Activated naive CD8-positive, alpha-beta T cell treated with anti-CD3 and anti-CD28 coated beads, Interleukin-2, amount 50 U/mL, for 24 hours (primary cell): ENCODE measurements at regions not wholly inside any gene's neighbourhood (a gene's known extent, or its start where the extent isn't known, plus 50 kb on each side); places are given as distances from the start of the nearest gene placed in this dataset.

ENCODE experiments used
- ATAC-seq: fragments of 150-1000 bp; cut with Tn5 transposase; one replicate; pipeline ENCODE4 v1.10.0; 2021
- DNase-seq: peaks from one replicate; pipeline ENCODE4 v3.0.0; 2021
- H3K27ac Mint-ChIP-seq: one replicate; pipeline ENCODE4 v1.8.0; 2021; ENCODE audit warnings: mild to moderate bottlenecking, mixed read lengths
- H3K27me3 Mint-ChIP-seq: one replicate; pipeline ENCODE4 v1.8.0; 2021; ENCODE audit warnings: mixed read lengths
- H3K36me3 Mint-ChIP-seq: one replicate; pipeline ENCODE4 v1.8.0; 2021; ENCODE audit warnings: low read depth, mixed read lengths
- H3K4me1 Mint-ChIP-seq: one replicate; pipeline ENCODE4 v1.8.0; 2021; ENCODE audit warnings: mixed read lengths
- H3K4me3 Mint-ChIP-seq: one replicate; pipeline ENCODE4 v1.8.0; 2021; ENCODE audit warnings: mild to moderate bottlenecking, moderate library complexity, mixed read lengths
- H3K9me3 Mint-ChIP-seq: one replicate; pipeline ENCODE4 v1.8.0; 2021; ENCODE audit warnings: mixed read lengths

DNA sequence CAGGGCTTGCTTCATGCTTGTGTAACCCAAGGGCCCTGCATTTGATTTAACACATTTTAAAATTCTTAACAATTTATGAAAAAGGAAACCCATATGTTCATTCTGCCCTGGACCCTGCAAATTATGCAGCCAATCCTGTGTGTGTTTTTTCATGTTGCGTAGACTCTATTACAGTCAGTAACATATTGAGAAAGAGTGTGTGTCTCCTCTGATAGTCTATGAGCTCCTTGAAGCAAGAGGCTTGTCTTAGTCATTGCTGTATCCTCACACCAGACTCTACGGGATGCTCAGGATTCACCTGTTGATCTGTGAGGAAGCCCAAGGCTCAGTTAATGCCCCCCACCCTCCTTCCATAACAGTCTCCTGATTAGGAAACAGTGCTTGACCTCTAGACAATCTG lies 177.3 kb upstream of the DMAC1 start:
- ATAC-seq (no peak), DNase-seq (no peak)
- Mint-ChIP-seq H3K27ac (peak overlapping the region; percentile 93), H3K36me3 (no peaks in the 10 kb centered on the region), H3K27me3 (no peaks in the 10 kb centered on the region), H3K9me3 (no peaks in the 10 kb centered on the region), H3K4me1 (peaks cover 84% of the 10 kb centered on the region), H3K4me3 (peak overlapping the region; percentile 43)

DNA sequence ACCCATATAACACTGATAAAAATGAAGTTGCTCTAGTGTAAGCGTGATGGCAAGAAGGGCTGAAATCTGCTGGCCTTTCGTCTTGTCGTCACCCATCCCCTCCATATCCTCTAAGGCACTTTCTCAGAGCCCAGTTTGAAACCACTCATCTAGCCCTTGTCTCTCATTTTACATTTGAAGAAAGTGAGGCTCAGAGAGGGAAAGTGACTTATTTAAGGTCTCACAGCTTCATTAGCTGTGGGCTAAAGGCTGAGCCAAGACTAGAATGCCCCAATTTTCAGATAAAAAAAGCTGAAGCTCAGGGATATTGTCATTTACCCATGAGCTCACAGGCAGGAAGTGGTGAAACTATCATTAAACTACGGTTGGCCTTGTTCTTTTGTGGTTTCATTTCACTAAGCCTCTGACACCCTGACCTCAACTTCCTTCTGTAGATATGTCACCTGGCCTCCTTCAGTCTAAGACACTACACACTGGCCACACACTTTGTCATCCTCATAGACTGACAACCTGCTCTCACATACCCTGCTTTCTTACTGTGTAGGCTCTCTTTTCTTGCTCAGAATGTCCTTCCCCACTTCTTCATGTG lies 176.7 kb upstream of the DMAC1 start:
- H3K27ac Mint-ChIP-seq: peak overlapping the region; percentile 93
- H3K4me3 Mint-ChIP-seq: peak overlapping the region; percentile 43
- H3K27me3 Mint-ChIP-seq: no peaks in the 10 kb centered on the region
- peak; percentile 40 for DNase-seq
- peaks cover 78% of the 10 kb centered on the region for H3K4me1 Mint-ChIP-seq
- peak; percentile 99 for ATAC-seq
- H3K36me3 Mint-ChIP-seq: no peaks in the 10 kb centered on the region
- no peaks in the 10 kb centered on the region for H3K9me3 Mint-ChIP-seq

DNA sequence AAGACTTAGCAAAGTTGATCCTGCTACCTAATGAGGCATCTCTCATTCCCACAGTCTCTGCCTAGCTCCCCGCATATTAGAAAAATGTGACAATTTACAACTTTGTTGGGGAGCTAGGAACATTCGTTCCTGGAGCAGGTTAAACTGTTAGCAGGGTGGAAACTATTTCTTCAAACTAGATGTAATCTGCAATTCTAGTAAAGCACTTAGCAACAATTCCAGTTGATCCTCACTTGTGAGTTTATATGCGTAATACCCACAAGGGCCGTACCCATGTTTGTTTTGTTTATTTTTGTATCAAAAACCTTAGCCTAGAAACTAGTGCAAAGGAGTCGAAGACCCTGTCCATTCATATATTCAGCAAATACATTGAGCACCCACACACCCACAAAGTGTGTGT lies 175.8 kb upstream of the DMAC1 start:
- Mint-ChIP-seq H3K4me3 (peak overlapping the region; percentile 37), H3K27me3 (no peaks in the 10 kb centered on the region), H3K9me3 (no peaks in the 10 kb centered on the region), H3K36me3 (no peaks in the 10 kb centered on the region), H3K4me1 (peaks cover 69% of the 10 kb centered on the region), H3K27ac (peak overlapping the region; percentile 86)
- no peak for ATAC-seq
- DNase-seq: no peak

DNA sequence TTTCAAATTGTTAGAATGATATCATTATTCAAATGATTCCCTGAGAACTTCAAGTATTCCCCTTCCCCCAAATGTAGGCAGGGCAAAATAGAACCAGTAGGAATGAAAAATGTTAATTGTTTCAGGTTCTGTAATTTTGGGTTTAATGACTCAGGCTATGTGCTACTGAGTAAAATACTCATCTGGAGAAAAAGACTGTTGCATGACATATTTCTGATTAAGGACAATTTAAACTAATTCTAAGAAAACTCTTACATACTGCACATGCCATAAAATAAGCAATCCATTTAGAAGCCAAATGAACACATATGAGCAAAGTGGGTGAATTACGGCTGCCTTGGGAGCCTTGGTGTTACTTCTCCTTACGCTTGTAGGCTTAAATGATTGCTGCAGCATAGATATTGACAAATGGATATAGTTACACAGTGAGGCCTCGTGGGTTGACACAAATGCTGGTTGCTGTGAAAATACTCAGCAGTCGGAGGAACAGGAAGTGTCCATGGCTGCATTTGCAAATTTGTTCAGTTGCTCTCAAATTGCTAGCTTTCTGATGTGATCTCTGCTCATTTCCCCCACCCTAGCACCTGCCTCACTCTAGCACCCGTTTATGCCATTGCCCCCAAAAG lies 174.9 kb upstream of the DMAC1 start:
- Mint-ChIP-seq H3K9me3 (no peaks in the 10 kb centered on the region), H3K27me3 (no peaks in the 10 kb centered on the region), H3K4me3 (peak overlapping the region; percentile 37), H3K4me1 (peaks cover 64% of the 10 kb centered on the region), H3K27ac (peak overlapping the region; percentile 86), H3K36me3 (no peaks in the 10 kb centered on the region)
- ATAC-seq (peak; percentile 11), DNase-seq (peak; percentile 18)

DNA sequence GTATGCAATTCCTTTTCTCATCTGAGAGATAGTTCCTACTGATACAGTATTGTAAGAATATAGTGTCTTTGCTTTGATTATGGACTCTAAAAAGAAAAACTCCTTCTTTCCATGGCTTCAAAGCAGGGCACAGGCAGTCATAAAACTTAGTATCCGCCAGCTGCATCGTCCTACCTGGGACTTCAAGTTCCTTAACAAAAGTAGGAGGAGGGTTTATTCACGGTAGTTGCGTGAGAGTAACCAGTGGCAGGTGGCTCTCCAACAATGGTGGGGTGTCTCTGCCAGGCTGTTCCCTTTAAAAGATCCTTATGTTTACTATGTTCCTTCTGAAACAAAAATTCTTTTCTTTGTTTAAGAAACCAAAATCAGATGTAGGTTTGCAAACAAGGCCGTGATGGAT lies 173.5 kb upstream of the DMAC1 start:
- DNase-seq (no peak), ATAC-seq (no peak)
- H3K27ac Mint-ChIP-seq: no peak overlapping the region
- no peaks in the 10 kb centered on the region for H3K9me3 Mint-ChIP-seq
- no peaks in the 10 kb centered on the region for H3K36me3 Mint-ChIP-seq
- H3K4me1 Mint-ChIP-seq: peaks cover 57% of the 10 kb centered on the region
- H3K4me3 Mint-ChIP-seq: no peak overlapping the region
- no peaks in the 10 kb centered on the region for H3K27me3 Mint-ChIP-seq

DNA sequence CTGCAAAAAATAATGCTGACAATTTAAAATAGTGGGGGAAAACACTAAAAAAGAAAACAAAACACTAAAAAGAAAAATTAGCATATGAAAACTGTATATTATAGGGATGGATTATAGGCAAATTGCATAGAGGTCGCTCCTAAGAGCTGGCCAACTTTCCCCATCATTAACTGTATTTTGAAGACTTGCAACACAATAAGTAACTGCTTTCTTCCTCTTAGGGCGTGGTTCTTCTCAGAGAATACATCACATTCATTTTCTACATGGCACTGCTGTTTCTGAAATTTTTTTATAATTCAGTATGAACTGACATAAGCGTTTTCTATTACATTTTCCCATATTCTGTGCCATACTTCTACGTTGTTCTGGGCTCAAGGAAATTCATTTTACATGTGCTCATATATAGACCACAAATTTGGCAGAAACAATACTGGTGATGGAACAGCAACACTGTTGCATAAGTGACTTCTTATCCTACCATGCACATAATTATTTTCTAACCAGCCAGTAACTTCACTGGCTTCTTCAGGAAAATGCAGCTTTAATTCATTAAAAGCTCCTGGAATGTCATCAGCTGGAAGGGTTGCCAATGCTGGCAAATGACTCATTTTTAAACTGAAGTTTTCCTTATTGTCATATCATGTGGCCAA lies 171.2 kb upstream of the DMAC1 start:
- Mint-ChIP-seq H3K36me3 (peaks cover 1% of the 10 kb centered on the region), H3K4me3 (no peak overlapping the region), H3K27me3 (no peaks in the 10 kb centered on the region), H3K4me1 (peaks cover 47% of the 10 kb centered on the region), H3K9me3 (peaks cover 3% of the 10 kb centered on the region), H3K27ac (no peak overlapping the region)
- no peak for ATAC-seq
- DNase-seq: no peak

DNA sequence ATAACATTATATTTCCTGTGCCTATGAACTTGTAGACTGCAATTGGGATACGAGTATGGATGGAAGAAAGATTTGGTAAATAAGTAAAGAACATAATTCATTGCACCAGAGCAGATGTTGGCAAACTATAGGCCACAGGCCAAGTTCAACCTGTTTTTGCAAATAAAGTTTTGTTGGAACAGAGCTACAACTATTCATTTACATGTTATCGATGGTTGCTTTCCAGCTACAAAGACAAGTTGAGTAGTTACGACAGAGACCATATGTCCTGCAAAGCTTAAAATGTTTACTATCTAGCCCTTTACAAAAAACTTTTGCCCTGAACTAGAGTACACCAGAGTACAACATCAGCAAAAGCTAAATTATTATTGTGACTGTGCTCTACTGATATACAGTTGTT lies 169.1 kb upstream of the DMAC1 start:
- Mint-ChIP-seq H3K27ac (no peak overlapping the region), H3K9me3 (peaks cover 4% of the 10 kb centered on the region), H3K4me3 (no peak overlapping the region), H3K27me3 (no peaks in the 10 kb centered on the region), H3K4me1 (peaks cover 27% of the 10 kb centered on the region), H3K36me3 (peaks cover 1% of the 10 kb centered on the region)
- DNase-seq (no peak), ATAC-seq (no peak)

DNA sequence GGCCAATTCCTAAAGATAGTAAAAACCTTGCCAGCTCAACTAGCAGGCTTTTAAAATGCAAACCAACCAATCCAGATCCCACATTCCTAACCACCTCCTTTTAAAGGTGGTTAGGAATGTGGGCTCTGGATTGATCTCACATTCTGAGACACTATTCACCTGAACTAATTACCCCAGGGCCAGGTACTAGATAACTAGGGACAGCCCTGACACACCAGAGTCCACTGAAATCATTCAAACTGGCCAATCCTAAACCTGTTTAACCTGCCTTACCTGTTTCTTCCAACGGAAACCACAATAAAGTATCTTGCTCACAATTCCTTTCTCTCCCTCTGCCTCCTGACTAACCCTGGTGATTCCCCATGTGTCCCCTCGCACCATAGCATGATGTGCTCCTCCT lies 168.3 kb upstream of the DMAC1 start:
- DNase-seq (no peak), ATAC-seq (no peak)
- H3K4me1 Mint-ChIP-seq: peaks cover 19% of the 10 kb centered on the region
- no peak overlapping the region for H3K4me3 Mint-ChIP-seq
- peaks cover 1% of the 10 kb centered on the region for H3K36me3 Mint-ChIP-seq
- no peak overlapping the region for H3K27ac Mint-ChIP-seq
- H3K27me3 Mint-ChIP-seq: no peaks in the 10 kb centered on the region
- H3K9me3 Mint-ChIP-seq: peaks cover 4% of the 10 kb centered on the region

DNA sequence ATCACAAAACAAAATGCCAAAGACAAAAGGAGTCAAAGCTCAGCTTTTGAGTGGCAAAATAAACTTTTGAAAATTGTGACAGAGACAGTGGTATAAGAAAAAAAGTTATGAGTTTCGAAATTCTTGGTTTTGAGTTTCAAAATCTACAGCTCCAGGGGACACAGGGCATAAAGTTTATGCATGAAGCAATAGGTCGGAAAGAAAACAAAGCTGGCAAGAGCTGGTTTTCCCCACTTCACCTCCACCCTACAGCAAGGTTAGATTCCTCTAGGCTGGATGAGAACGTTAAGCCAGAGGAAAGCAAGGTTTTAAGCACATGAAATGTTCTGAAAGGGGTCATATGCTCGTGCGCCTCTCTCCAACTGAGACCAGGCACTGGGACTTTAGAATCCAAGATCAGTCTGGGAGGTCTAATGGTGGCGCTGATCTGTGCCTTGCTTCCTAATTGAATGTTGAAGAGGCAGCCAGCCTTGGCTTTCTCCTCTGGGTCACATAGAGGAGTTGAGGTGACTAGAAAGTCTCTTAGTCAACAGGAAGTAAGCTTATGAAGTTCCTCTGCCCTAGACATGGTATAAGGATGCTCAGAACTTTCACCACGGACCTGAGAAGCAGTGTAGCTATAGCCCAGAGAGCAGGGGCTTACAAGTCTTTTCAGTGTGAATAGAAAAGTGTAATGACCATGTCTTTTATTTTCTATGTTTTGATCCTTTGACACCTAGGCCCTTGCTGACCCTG lies 167.7 kb upstream of the DMAC1 start:
- H3K27me3 Mint-ChIP-seq: no peaks in the 10 kb centered on the region
- peak; percentile 54 for ATAC-seq
- DNase-seq: no peak
- peaks cover 4% of the 10 kb centered on the region for H3K9me3 Mint-ChIP-seq
- H3K36me3 Mint-ChIP-seq: peaks cover 1% of the 10 kb centered on the region
- H3K4me3 Mint-ChIP-seq: no peak overlapping the region
- peaks cover 14% of the 10 kb centered on the region for H3K4me1 Mint-ChIP-seq
- no peak overlapping the region for H3K27ac Mint-ChIP-seq

DNA sequence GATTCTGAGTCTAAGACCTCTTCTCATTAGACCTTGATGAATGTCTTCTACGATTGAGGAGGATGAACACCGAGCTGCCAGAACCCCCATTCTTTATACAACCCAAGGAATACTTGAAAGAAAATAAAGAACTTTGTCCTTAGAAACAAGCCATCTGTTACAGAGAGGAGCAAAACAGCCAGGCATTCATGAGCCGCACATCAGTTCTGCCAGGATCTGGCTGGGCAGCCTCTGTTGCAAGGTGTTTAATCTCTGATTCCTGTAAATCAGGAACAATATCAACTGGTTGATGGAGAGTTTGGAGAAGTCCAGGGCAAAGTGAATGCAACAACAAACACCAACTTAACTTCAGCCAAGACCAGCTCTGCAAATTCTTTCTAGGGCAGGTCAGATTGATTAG lies 165.5 kb upstream of the DMAC1 start:
- H3K27me3 Mint-ChIP-seq: no peaks in the 10 kb centered on the region
- H3K4me1 Mint-ChIP-seq: peaks cover 12% of the 10 kb centered on the region
- peaks cover 1% of the 10 kb centered on the region for H3K36me3 Mint-ChIP-seq
- no peak overlapping the region for H3K27ac Mint-ChIP-seq
- ATAC-seq: no peak
- DNase-seq: no peak
- H3K9me3 Mint-ChIP-seq: peaks cover 4% of the 10 kb centered on the region
- no peak overlapping the region for H3K4me3 Mint-ChIP-seq

DNA sequence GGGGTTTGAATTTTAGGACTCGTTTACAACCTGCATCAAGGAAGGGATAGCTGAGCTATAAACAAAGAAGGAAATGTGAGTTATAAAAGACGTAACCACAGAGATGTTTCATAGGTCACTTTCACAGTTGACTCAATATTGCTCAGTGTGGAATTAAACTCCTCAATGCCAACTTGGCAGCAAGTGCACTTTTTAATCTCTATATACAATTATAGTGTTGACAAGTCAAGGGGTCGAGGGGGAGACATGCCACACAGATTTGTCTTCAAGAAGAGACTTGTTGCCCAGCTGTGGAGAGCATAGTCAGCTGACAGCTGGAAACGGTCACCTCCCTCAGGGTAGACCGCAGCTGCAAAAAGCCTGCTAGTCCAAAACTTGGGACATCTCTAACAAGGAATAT lies 163.4 kb upstream of the DMAC1 start:
- Mint-ChIP-seq H3K27me3 (no peaks in the 10 kb centered on the region), H3K27ac (no peak overlapping the region), H3K9me3 (peaks cover 4% of the 10 kb centered on the region), H3K36me3 (peaks cover under 1% of the 10 kb centered on the region), H3K4me1 (peaks cover 19% of the 10 kb centered on the region), H3K4me3 (no peak overlapping the region)
- ATAC-seq (peak; percentile 33), DNase-seq (no peak)

DNA sequence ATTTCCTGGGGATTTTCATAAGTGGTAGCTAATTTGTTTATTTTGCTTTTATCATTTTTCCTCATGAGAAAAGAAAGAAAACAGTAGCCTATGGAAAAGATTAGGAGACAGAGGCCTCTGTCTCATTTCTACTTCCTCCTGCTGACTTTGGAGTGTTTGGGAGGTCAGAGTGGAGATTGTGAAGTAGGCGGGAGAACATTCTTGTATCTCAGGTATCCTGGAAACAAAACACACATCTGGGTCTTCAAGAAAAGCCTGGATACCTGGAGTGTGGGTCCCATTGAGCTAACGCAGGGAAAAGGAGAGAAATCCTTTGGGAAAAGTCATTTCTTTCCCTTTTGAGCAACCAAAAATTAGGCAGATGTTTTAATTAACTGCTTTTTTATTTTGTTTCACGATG lies 161.5 kb upstream of the DMAC1 start:
- peaks cover 4% of the 10 kb centered on the region for H3K9me3 Mint-ChIP-seq
- no peak overlapping the region for H3K4me3 Mint-ChIP-seq
- DNase-seq (no peak), ATAC-seq (no peak)
- H3K27me3 Mint-ChIP-seq: no peaks in the 10 kb centered on the region
- peaks cover 8% of the 10 kb centered on the region for H3K4me1 Mint-ChIP-seq
- no peak overlapping the region for H3K27ac Mint-ChIP-seq
- H3K36me3 Mint-ChIP-seq: no peaks in the 10 kb centered on the region

DNA sequence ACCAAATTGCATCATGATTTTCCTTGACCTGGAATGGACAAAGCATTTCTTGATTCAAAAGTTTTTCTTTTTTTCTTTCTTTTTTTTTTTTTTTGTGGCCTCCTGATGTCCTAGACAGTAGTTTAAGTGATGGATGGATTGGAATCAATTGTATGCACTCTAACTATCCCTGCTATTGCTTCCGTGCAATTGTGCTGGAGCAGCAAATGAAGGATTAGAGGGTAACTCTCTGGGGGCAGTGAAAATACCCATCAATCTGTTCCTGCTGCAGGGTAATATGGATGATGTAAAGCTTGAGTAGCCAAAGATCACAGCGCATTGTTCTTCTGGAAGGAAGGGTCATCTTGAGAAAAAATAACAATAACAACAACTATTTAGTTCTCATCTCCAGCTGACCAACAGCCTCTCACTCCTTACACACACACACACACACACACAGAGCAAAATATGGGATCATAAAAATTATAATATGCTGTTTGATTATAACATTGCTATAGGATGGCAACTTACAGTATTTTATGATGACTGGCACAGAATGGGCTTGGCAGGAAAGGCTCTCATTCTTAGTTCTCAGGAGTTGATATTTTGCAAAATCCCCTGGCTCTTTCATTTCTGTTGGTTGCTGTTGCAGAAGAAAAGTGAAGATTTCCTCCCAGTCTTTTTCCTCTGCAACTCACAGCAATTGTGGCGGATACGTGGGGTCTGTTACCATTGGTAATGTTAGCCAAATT lies 160.9 kb upstream of the DMAC1 start:
- Mint-ChIP-seq H3K4me1 (peaks cover 8% of the 10 kb centered on the region), H3K27ac (no peak overlapping the region), H3K4me3 (no peak overlapping the region), H3K36me3 (no peaks in the 10 kb centered on the region), H3K9me3 (no peaks in the 10 kb centered on the region), H3K27me3 (no peaks in the 10 kb centered on the region)
- DNase-seq: no peak
- no peak for ATAC-seq

DNA sequence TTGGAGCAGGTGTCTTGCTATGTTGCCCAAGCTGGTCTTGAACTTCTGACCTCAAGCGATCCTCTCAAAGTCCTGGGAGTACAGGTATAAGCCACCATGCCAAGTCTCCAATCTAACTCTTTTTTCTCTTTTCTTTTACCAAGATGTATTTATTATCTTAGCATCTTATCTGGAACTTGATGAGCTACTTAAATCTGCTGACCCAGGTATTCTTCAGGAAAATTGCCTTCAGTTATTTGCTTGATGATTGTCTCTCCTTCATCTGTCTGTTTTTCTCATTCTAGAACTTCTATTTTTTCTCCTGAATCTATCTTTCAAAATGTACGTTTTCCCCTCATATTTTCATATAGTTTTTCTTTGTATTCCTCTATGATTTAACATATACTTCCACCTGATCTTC lies 158.2 kb upstream of the DMAC1 start:
- Mint-ChIP-seq H3K4me3 (no peak overlapping the region), H3K36me3 (no peaks in the 10 kb centered on the region), H3K4me1 (peaks cover 8% of the 10 kb centered on the region), H3K27ac (no peak overlapping the region), H3K9me3 (peaks cover 2% of the 10 kb centered on the region), H3K27me3 (no peaks in the 10 kb centered on the region)
- DNase-seq (no peak), ATAC-seq (no peak)
